Mesothelial cell of epicardium (in vitro differentiated cells): ENCODE measurements at regions not wholly inside any gene's neighbourhood (a gene's known extent, or its start where the extent isn't known, plus 50 kb on each side); places are given as distances from the start of the nearest gene placed in this dataset.
"Not testable (repeated sequence)": the region's sequence is repeated elsewhere in the genome, so short reads cannot be mapped to it uniquely, and the experiment has no call there.

Experiments used
- DNase-seq, 2 experiments: peaks; one replicate each; pipeline ENCODE4 v3.0.0; 2021; ENCODE audit warnings: low spot score in 2 of 2; ENCODE audit not compliant: unreplicated experiment in 2 of 2
- H3K27ac Mint-ChIP-seq: 2 replicates; pipeline ENCODE4 v1.8.0; 2021; ENCODE audit warnings: mixed read lengths
- H3K27me3 Mint-ChIP-seq: 2 replicates; pipeline ENCODE4 v1.8.0; 2021; ENCODE audit warnings: low read depth, mixed read lengths
- H3K36me3 Mint-ChIP-seq: 2 replicates; pipeline ENCODE4 v1.8.0; 2021; ENCODE audit warnings: mixed read lengths
- H3K4me1 Mint-ChIP-seq: 2 replicates; pipeline ENCODE4 v1.8.0; 2021; ENCODE audit warnings: mixed read lengths
- H3K4me3 Mint-ChIP-seq: 2 replicates; pipeline ENCODE4 v1.8.0; 2021; ENCODE audit warnings: mild to moderate bottlenecking, moderate library complexity, mixed read lengths
- H3K9me3 Mint-ChIP-seq: 2 replicates; pipeline ENCODE4 v1.8.0; 2021; ENCODE audit warnings: mixed read lengths
- CTCF ChIP-seq: fragments of 200-600 bp; sonication (generic); IDR thresholded peaks from one replicate; pipeline ENCODE4 v1.5.0; 2021; ENCODE audit warnings: antibody characterized with exemption; ENCODE audit not compliant: unreplicated experiment

- Mint-ChIP-seq H3K27ac (peak overlapping the region; percentile 71), H3K4me1 (peaks cover 24% of the 10 kb centered on the region), H3K4me3 (peak overlapping the region; percentile 74), H3K27me3 (peaks cover 6% of the 10 kb centered on the region), H3K36me3 (no peaks in the 10 kb centered on the region), H3K9me3 (no peaks in the 10 kb centered on the region)
- peak; percentile 50 to 81 for DNase-seq
- TF ChIP-seq CTCF, result peak; percentile 67
Observed at GRCh38 chr6:37566111-37566949, 66.6 kb upstream of the CCDC167 start.

- H3K4me1 Mint-ChIP-seq, result peaks cover 26% of the 10 kb centered on the region
- TF ChIP-seq CTCF, result no peak
- peak overlapping the region; percentile 74 for H3K4me3 Mint-ChIP-seq
- DNase-seq, result peak; percentile 34 to 64
- no peaks in the 10 kb centered on the region for H3K36me3 Mint-ChIP-seq
- H3K27ac Mint-ChIP-seq, result peak overlapping the region; percentile 71
- peaks cover 4% of the 10 kb centered on the region for H3K27me3 Mint-ChIP-seq
- no peaks in the 10 kb centered on the region for H3K9me3 Mint-ChIP-seq
Observed at GRCh38 chr6:37565267-37566110, 65.8 kb upstream of the CCDC167 start.

- DNase-seq, H3K27me3 Mint-ChIP-seq, H3K9me3 Mint-ChIP-seq, H3K4me3 Mint-ChIP-seq, H3K27ac Mint-ChIP-seq, H3K36me3 Mint-ChIP-seq: not testable (repeated sequence)
- peaks cover 46% of the 10 kb centered on the region for H3K4me1 Mint-ChIP-seq
Observed at GRCh38 chr6:37562926-37563288, 63.2 kb upstream of the CCDC167 start.

- H3K36me3 Mint-ChIP-seq, result no peaks in the 10 kb centered on the region
- no peak for DNase-seq
- no peak overlapping the region for H3K4me3 Mint-ChIP-seq
- peaks cover 47% of the 10 kb centered on the region for H3K4me1 Mint-ChIP-seq
- no peak overlapping the region for H3K27ac Mint-ChIP-seq
- H3K27me3 Mint-ChIP-seq, result no peaks in the 10 kb centered on the region
- no peaks in the 10 kb centered on the region for H3K9me3 Mint-ChIP-seq
- no peak for TF ChIP-seq CTCF
Observed at GRCh38 chr6:37561361-37561760, 61.7 kb upstream of the CCDC167 start.

GRCh38 chr6:37560737-37561103 is 61.0 kb upstream of the CCDC167 start:
- no peak for DNase-seq
- no peak overlapping the region for H3K4me3 Mint-ChIP-seq
- H3K27me3 Mint-ChIP-seq, result no peaks in the 10 kb centered on the region
- H3K9me3 Mint-ChIP-seq, result no peaks in the 10 kb centered on the region
- TF ChIP-seq CTCF, result no peak
- no peaks in the 10 kb centered on the region for H3K36me3 Mint-ChIP-seq
- H3K27ac Mint-ChIP-seq, result peak overlapping the region; percentile 30
- H3K4me1 Mint-ChIP-seq, result peaks cover 47% of the 10 kb centered on the region

GRCh38 chr6:37559501-37559900 is 59.8 kb upstream of the CCDC167 start:
- Mint-ChIP-seq H3K27me3 (no peaks in the 10 kb centered on the region), H3K4me1 (peaks cover 48% of the 10 kb centered on the region), H3K27ac (no peak overlapping the region), H3K36me3 (no peaks in the 10 kb centered on the region), H3K9me3 (no peaks in the 10 kb centered on the region), H3K4me3 (no peak overlapping the region)
- TF ChIP-seq CTCF, result no peak
- DNase-seq, result no peak
